ENCODE measurements at regions not wholly inside any gene's neighbourhood (a gene's known extent, or its start where the extent isn't known, plus 50 kb on each side); places are given as distances from the start of the nearest gene placed in this dataset.
A peak's percentile ranks its signal among the peaks of the same experiment; 100 is the strongest.

DNA sequence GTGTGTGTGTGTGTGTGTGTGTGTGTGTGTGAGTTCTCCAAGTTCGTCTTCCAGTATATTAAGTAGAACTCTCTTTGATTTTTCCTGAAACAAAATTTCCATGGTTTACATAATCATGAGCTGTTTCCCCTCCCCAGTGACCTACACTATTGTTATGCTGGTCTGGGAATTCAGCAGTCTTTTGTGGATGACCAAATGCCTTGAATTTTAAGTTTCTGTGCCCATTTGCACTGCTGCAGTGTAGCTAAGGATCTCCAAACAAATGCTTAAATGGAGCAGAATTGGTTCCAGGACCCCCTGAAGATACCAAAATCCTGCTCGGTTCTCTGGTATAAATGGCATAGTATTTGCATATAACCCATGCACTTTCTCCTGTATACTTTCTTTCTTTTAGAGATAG, 77.2 kb upstream of the SLC34A2 start:
- DNase-seq (ENCODE audit: low read depth) = peak; percentile 4

DNA sequence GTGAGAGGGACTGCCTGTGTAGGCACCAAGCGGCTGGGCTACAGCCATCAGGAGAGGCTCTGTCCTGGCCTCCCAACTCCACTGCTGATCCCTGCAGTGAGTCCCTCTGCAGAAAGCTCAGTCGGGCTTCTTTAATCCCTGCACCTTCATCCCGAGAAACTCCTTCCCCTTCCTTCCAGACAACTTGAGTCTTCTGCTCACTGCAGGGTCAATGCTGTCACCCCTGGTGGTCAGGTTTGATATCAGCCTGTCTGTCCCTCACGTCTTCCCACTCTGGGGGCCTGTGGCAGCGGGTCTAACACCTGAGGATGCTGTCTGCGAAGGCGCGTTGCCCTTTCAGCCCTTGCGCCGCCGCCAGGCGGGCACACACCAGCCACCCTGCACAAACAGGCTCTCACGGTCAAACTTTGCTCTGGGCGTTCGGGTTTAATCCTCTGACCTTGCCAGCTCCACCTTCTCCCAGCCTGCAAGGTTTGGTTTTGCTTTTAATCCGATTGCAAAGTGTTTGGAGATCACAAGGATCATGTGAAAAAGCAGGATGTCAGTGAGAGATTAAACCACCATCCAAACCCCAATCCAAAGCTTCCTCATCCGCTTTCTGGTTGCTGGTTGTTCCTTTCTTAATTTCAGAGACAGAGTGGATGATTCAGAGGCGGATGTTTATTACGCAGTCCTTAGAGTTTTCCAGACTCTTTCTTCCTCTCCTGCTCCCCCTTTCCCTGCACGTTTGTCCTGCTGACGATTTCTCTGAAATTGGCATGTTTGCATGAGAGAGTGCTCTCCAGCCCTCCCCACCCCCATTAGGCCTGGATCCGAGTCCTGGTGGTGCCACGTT, 74.8 kb upstream of the SLC34A2 start:
- peak; percentile 21 for DNase-seq (ENCODE audit: low read depth)

DNA sequence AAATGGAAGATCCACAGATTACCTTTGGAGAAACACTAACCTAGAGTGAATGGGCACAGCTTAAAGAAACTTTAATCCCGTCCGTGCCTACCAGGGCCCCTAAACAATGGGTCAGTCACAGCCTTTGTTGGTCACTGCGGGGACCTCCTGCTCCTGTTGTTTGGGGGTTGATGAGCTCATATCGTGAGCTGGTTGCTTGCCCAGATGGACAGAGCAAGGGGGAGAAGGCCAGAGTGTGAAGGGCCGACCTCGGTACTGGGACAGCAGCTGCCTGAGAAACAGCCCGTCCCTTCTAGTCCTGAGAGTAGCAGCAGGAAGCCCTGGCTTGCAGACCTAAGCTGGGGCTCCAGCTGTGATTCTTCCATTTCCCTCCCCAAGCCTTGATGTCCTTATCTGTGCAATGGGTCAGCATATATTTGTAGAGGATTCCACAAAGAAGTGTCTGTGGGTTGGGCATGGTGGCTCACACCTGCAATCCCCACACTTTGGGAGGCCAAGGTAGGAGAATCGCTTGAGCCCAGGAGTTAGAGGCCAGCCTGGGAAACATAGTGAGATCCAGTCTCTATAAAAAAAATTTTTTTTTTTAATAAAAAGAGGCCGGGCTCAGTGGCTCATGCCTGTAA, 69.6 kb upstream of the SLC34A2 start:
- no peak for DNase-seq (ENCODE audit: low read depth)

DNA sequence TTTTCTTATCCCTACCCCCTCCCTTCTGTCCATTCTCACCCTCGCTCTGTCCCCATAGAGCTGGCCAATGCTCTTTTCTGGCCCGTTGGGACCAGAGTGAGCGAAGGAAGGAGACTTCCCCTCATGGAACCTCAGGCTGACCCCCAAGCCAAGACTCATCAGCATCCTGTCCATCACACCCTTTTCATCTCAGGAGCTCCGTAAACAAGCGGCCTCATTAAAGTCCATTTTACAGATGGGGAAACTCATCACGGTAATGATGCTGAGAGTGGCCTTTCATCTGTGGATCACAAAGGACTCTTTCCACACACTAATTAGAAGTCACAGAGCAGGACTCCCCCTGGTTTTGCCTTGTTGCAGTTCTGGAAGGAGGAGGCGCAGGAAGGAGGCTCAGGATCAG, 67.4 kb upstream of the SLC34A2 start:
- DNase-seq (ENCODE audit: low read depth) = no peak

DNA sequence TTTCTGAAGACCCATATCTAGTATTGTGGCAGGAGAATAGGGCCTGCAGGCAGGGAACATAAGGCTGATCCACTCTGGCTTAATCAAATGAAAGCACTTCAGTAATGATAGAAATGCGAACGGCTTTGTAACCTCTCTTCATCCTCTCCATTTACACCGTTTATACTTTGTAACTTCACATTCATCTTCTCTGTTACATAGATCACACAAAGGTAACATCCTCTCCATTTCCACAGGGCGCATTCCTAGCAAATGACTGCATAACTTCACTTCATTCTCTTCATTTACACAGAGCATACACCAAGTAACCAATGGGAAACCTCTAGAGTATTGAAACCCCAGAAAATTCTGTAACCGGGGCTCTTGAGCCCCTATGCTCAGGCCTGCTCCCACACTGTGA, 65.5 kb upstream of the SLC34A2 start:
- DNase-seq (ENCODE audit: low read depth) = peak; percentile 33

DNA sequence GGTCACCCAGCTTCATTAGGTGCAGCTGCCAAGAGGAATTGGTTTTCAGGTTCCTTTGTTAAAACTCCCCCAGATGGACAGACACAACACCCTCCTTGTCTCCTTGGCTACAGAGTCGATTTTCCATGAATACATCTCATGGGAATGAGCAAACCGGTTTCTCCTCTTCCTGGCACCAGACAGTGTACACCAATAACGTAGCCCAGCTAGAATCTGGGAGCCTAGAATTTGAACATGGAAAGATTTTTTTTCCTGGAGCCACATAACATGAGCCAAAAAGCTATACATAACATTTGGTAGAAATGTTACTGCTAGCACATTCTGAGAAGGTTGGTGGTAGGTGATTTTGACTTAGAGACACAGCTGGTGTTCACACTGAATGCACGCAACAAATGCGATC, 62.9 kb upstream of the SLC34A2 start:
- no peak for DNase-seq (ENCODE audit: low read depth)

All from renal cortical epithelial cell (primary cell).